ENCODE measurements at regions not wholly inside any gene's neighbourhood (a gene's known extent, or its start where the extent isn't known, plus 50 kb on each side); places are given as distances from the start of the nearest gene placed in this dataset.

- TF ChIP-seq POLR2A (IDR thresholded peaks at IDR 0.05) (no peak), CTCF (IDR thresholded peaks at IDR 0.05) (no peak), EP300 (IDR thresholded peaks at IDR 0.05) (no peak)
These were observed 108.6 kb upstream of the DUSP22 start for GRCh38 chr6:183668-184067.
